ENCODE measurements at regions not wholly inside any gene's neighbourhood (a gene's known extent, or its start where the extent isn't known, plus 50 kb on each side); places are given as distances from the start of the nearest gene placed in this dataset.
A peak's percentile ranks its signal among the peaks of the same experiment; 100 is the strongest.
"Not testable (repeated sequence)": the region's sequence is repeated elsewhere in the genome, so short reads cannot be mapped to it uniquely, and the experiment has no call there.

GRCh38 chr4:81375745-81376144 lies 96.0 kb downstream of the RASGEF1B start:
- no peak for DNase-seq

GRCh38 chr4:81369886-81370285 lies 101.8 kb downstream of the RASGEF1B start:
- DNase-seq: no peak

- no peak for DNase-seq
Measured at GRCh38 chr4:81366779-81367178, 104.9 kb downstream of the RASGEF1B start.

- no peak for DNase-seq
Measured at GRCh38 chr4:81360737-81361136, 111.0 kb downstream of the RASGEF1B start.

- no peak for DNase-seq
Measured at GRCh38 chr4:81359207-81359606, 112.5 kb downstream of the RASGEF1B start.

GRCh38 chr4:81358154-81358553 lies 113.6 kb downstream of the RASGEF1B start:
- no peak for DNase-seq

GRCh38 chr4:81356621-81357020 lies 115.1 kb downstream of the RASGEF1B start:
- no peak for DNase-seq

- DNase-seq: no peak
Measured at GRCh38 chr4:81355136-81355535, 116.6 kb downstream of the RASGEF1B start.

GRCh38 chr4:81353861-81354260 lies 117.8 kb downstream of the RASGEF1B start:
- no peak for DNase-seq

- no peak for DNase-seq
Measured at GRCh38 chr4:81352446-81352835, 119.3 kb downstream of the RASGEF1B start.

GRCh38 chr4:81351654-81352445 lies 119.9 kb downstream of the RASGEF1B start:
- DNase-seq: peak; percentile 48

- DNase-seq: no peak
Measured at GRCh38 chr4:81350040-81350439, 121.7 kb downstream of the RASGEF1B start.

GRCh38 chr4:81348778-81349094 lies 123.0 kb downstream of the RASGEF1B start:
- DNase-seq: no peak

GRCh38 chr4:81348086-81348777 lies 123.5 kb downstream of the RASGEF1B start:
- no peak for DNase-seq

GRCh38 chr4:81346719-81347118 lies 125.0 kb downstream of the RASGEF1B start:
- no peak for DNase-seq

GRCh38 chr4:81343536-81343935 lies 128.2 kb downstream of the RASGEF1B start:
- no peak for DNase-seq

- no peak for DNase-seq
Measured at GRCh38 chr4:81343046-81343445, 128.0 kb upstream of the PRKG2 start.

GRCh38 chr4:81337211-81337610 lies 122.2 kb upstream of the PRKG2 start:
- DNase-seq: no peak

- no peak for DNase-seq
Measured at GRCh38 chr4:81335122-81335912, 120.3 kb upstream of the PRKG2 start.

GRCh38 chr4:81330018-81330417 lies 115.0 kb upstream of the PRKG2 start:
- DNase-seq: no peak

GRCh38 chr4:81326581-81326980 lies 111.6 kb upstream of the PRKG2 start:
- DNase-seq: no peak

- not testable (repeated sequence) for DNase-seq
Measured at GRCh38 chr4:81324594-81324993, 109.6 kb upstream of the PRKG2 start.

GRCh38 chr4:81319657-81320056 lies 104.6 kb upstream of the PRKG2 start:
- no peak for DNase-seq
